ENCODE measurements at regions not wholly inside any gene's neighbourhood (a gene's known extent, or its start where the extent isn't known, plus 50 kb on each side); places are given as distances from the start of the nearest gene placed in this dataset.

GRCh38 chr5:85906460-85906859 lies 711.3 kb upstream of the COX7C start:
- TF ChIP-seq ZNF232 (CRISPR knock-in tag; IDR thresholded peaks at IDR 0.05) (no peak), EMX1 (CRISPR knock-in tag; IDR thresholded peaks at IDR 0.05) (no peak), USF1 (CRISPR knock-in tag; IDR thresholded peaks at IDR 0.05) (no peak), ZNF317 (CRISPR knock-in tag; IDR thresholded peaks at IDR 0.05; ENCODE audit: borderline replicate concordance, low read depth) (no peak), HMGA2 (CRISPR knock-in tag; IDR thresholded peaks at IDR 0.05) (no peak), TP53 (CRISPR knock-in tag; IDR thresholded peaks at IDR 0.05) (no peak), E2F4 (CRISPR knock-in tag; IDR thresholded peaks at IDR 0.05; ENCODE audit: borderline replicate concordance, low read depth) (no peak), ZNF425 (CRISPR knock-in tag; conservative IDR thresholded peaks at IDR 0.05) (no peak), GRHL2 (CRISPR knock-in tag; IDR thresholded peaks at IDR 0.05; ENCODE audit: insufficient replicate concordance, severe bottlenecking) (no peak), CBFB (CRISPR knock-in tag; IDR thresholded peaks at IDR 0.05; ENCODE audit: low read depth) (no peak), ZNF263 (CRISPR knock-in tag; IDR thresholded peaks at IDR 0.05; ENCODE audit: low read depth) (no peak), NFE2L1 (CRISPR knock-in tag; IDR thresholded peaks at IDR 0.05) (no peak), KAT7 (CRISPR knock-in tag; IDR thresholded peaks at IDR 0.05; ENCODE audit: borderline replicate concordance) (no peak), MAX (CRISPR knock-in tag; IDR thresholded peaks at IDR 0.05) (no peak), GABPB1 (CRISPR knock-in tag; IDR thresholded peaks at IDR 0.05) (no peak), ERG (CRISPR knock-in tag; IDR thresholded peaks at IDR 0.05) (no peak)
- H3K27ac Mint-ChIP-seq: no peak overlapping the region
- ChIA-PET POLR2A (no interaction called here), CTCF (no interaction called here)
- ATAC-seq (0 out of 2 replicates have a peak, but pooled peaks have one; percentile 22), DNase-seq (ENCODE audit: low spot score) (no peak)
- 0 out of 2 replicates have a peak, but pooled peaks cover 3% of the 10 kb centered on the region for H3K9me3 Mint-ChIP-seq
- H3K4me3 Mint-ChIP-seq: no peak overlapping the region
- peaks cover 11% of the 10 kb centered on the region for H3K27me3 Mint-ChIP-seq (ENCODE audit: low read depth)
- 0 out of 2 replicates have a peak, but pooled peaks cover 8% of the 10 kb centered on the region for H3K4me1 Mint-ChIP-seq
- H3K36me3 Mint-ChIP-seq: no peaks in the 10 kb centered on the region

GRCh38 chr5:85910335-85910734 lies 707.4 kb upstream of the COX7C start:
- Mint-ChIP-seq H3K4me1 (0 out of 2 replicates have a peak, but pooled peaks cover 8% of the 10 kb centered on the region), H3K36me3 (no peaks in the 10 kb centered on the region), H3K27me3 (ENCODE audit: low read depth) (no peaks in the 10 kb centered on the region), H3K4me3 (no peak overlapping the region), H3K9me3 (0 out of 2 replicates have a peak, but pooled peaks cover 3% of the 10 kb centered on the region), H3K27ac (no peak overlapping the region)
- no peak for DNase-seq (ENCODE audit: low spot score)
- ATAC-seq: no peak
- CTCF ChIA-PET: no interaction called here
- POLR2A ChIA-PET: no interaction called here
- TF ChIP-seq HMGA2 (CRISPR knock-in tag; IDR thresholded peaks at IDR 0.05) (peak; percentile 98; the same call in 1 of the 2 replicates), IRF1 (CRISPR knock-in tag; IDR thresholded peaks at IDR 0.05) (no peak)
